HepG2 (cell line): ENCODE measurements at regions not wholly inside any gene's neighbourhood (a gene's known extent, or its start where the extent isn't known, plus 50 kb on each side); places are given as distances from the start of the nearest gene placed in this dataset.
A peak's percentile ranks its signal among the peaks of the same experiment; 100 is the strongest.

Experiments
- ATAC-seq: fragments of 200-7000 bp; cut with Tn5 transposase; 3 replicates; pipeline ENCODE4 v1.9.1; 2020; ENCODE audit warnings: mild to moderate bottlenecking, moderate library complexity
- BruUV-seq: library from RNA; stranded (reverse); fragments of 400-500 nt; replicated peaks from 2 replicates; lab custom pipeline; 2021; lab: Mats Ljungman, UMichigan
- CTCF ChIA-PET: fragments of 300-600 bp; formaldehyde crosslinking; extraction: SDS; loops from one replicate; lab custom pipeline; 2021; ENCODE audit warnings: low total read pairs, inconsistent platforms, low intra/inter-chr PET ratio; lab: Yijun Ruan, JAX
- POLR2A ChIA-PET: fragments of 350-600 bp; sonication (Branson Sonifier 250); formaldehyde crosslinking; loops from one replicate; lab custom pipeline; 2020; ENCODE audit warnings: antibody characterized with exemption, inconsistent platforms; lab: Yijun Ruan, JAX
- DNase-seq: peaks from one replicate; pipeline ENCODE4 v3.0.0-alpha.2; 2015; ENCODE audit warnings: low spot score
- FAIRE-seq: peaks from 3 replicates; lab custom pipeline; 2011; peaks lifted over from hg19 to GRCh38; lab: Jason Lieb, UNC
- H2AFZ ChIP-seq: one replicate; pipeline ENCODE4 v1.6.1; 2011; ENCODE audit warnings: low read length, inconsistent platforms
- H3K27ac ChIP-seq: fragments of 300-600 bp; 3 replicates; pipeline ENCODE4 v1.8.0; 2011; ENCODE audit warnings: mixed run types, mild to moderate bottlenecking, mixed read lengths, low read length, inconsistent platforms; ENCODE audit not compliant: insufficient read depth; ENCODE audit errors: extremely low read length
- H3K27me3 ChIP-seq, 2 experiments: fragments of 200-600 bp in 1 of 2; 2 replicates in 1 of 2; 3 replicates in 1 of 2; pipeline versions ENCODE4 v1.6.0 to v1.8.0; 2011; ENCODE audit warnings: low read length in 2 of 2, mild to moderate bottlenecking in 2 of 2, moderate library complexity in 2 of 2, inconsistent platforms in 1 of 2; ENCODE audit not compliant: insufficient read depth in 2 of 2, control insufficient read depth in 1 of 2
- H3K36me3 ChIP-seq, 2 experiments: fragments of 200-600 bp in 1 of 2; replicated peaks in 1 of 2; 2 replicates in 1 of 2; 3 replicates in 1 of 2; pipeline versions ENCODE4 v1.5.1 to v1.8.0; 2011; ENCODE audit warnings: low read length in 2 of 2, inconsistent platforms in 1 of 2; ENCODE audit not compliant: insufficient read depth in 2 of 2, control insufficient read depth in 1 of 2
- H3K4me1 ChIP-seq: 2 replicates; pipeline ENCODE4 v1.5.1; 2012; ENCODE audit warnings: low read length, inconsistent platforms; ENCODE audit not compliant: insufficient read depth
- H3K4me2 ChIP-seq: 2 replicates; pipeline ENCODE4 v1.6.0; 2011; ENCODE audit warnings: low read depth, low read length, inconsistent platforms
- H3K4me3 ChIP-seq, 3 experiments: fragments of 200-600 bp in 1 of 3; sonication (generic), shearing (Covaris generic) in 1 of 3; replicated peaks in 1 of 3; 2 replicates each; pipeline ENCODE4 v1.5.1; 2011 to 2016; ENCODE audit warnings: low read length in 3 of 3, inconsistent platforms in 2 of 3, low read depth in 2 of 3, mild to moderate bottlenecking in 2 of 3, control low read depth in 1 of 3, mixed read lengths in 1 of 3; ENCODE audit not compliant: insufficient read depth in 1 of 3
- H3K79me2 ChIP-seq: one replicate; pipeline ENCODE4 v1.6.1; 2011; ENCODE audit warnings: low read length, inconsistent platforms; ENCODE audit not compliant: insufficient read depth
- H3K9ac ChIP-seq: 2 replicates; pipeline ENCODE4 v1.6.0; 2011; ENCODE audit warnings: mild to moderate bottlenecking, low read depth, low read length, inconsistent platforms; ENCODE audit not compliant: insufficient read depth
- H3K9me3 ChIP-seq: 2 replicates; pipeline ENCODE4 v1.5.1; 2012; ENCODE audit warnings: mild to moderate bottlenecking, low read length
- H4K20me1 ChIP-seq: 2 replicates; pipeline ENCODE4 v1.6.0; 2011; ENCODE audit warnings: inconsistent platforms, mild to moderate bottlenecking, low read length, moderate library complexity; ENCODE audit not compliant: insufficient read depth
- ARHGAP35 ChIP-seq: sonication (generic); formaldehyde crosslinking; IDR thresholded peaks from 2 replicates; pipeline ENCODE4 v1.9.0; 2022; ENCODE audit warnings: mild to moderate bottlenecking, inconsistent platforms, moderate library complexity, missing genetic modification reagents, borderline replicate concordance
- CBX2 ChIP-seq, 2 experiments: fragments of 200-600 bp in 1 of 2; sonication (generic); formaldehyde crosslinking in 1 of 2; IDR thresholded peaks; 2 replicates each; pipeline versions ENCODE4 v1.7.0 to v1.8.1; 2018 to 2022; ENCODE audit warnings: low read depth in 2 of 2, low read length in 1 of 2, mild to moderate bottlenecking in 1 of 2, missing genetic modification reagents in 1 of 2
- HIVEP1 ChIP-seq: sonication (generic); formaldehyde crosslinking; IDR thresholded peaks from 2 replicates; pipeline ENCODE4 v1.4.0; 2020; ENCODE audit warnings: mild to moderate bottlenecking, missing genetic modification reagents
- MAFG ChIP-seq: sonication (generic); formaldehyde crosslinking; IDR thresholded peaks from 2 replicates; pipeline ENCODE4 v1.5.1; 2020; ENCODE audit warnings: mild to moderate bottlenecking, missing genetic modification reagents
- ZFP41 ChIP-seq: sonication (generic); formaldehyde crosslinking; IDR thresholded peaks from 2 replicates; pipeline ENCODE4 v1.4.0; 2020; ENCODE audit warnings: mild to moderate bottlenecking, missing genetic modification reagents, borderline replicate concordance
- ZNF12 ChIP-seq: sonication (generic); formaldehyde crosslinking; IDR thresholded peaks from 2 replicates; pipeline ENCODE4 v1.5.0; 2020; ENCODE audit warnings: missing genetic modification reagents
- ZNF143 ChIP-seq: sonication (generic); formaldehyde crosslinking; IDR thresholded peaks from 2 replicates; pipeline ENCODE4 v1.4.0; 2020; ENCODE audit warnings: missing genetic modification reagents
- ZNF225 ChIP-seq: sonication (generic); formaldehyde crosslinking; IDR thresholded peaks from 2 replicates; pipeline ENCODE4 v1.4.0; 2020; ENCODE audit warnings: mild to moderate bottlenecking, missing genetic modification reagents
- ZNF598 ChIP-seq: sonication (generic); formaldehyde crosslinking; IDR thresholded peaks from 2 replicates; pipeline ENCODE4 v1.5.1; 2020; ENCODE audit warnings: mild to moderate bottlenecking, missing genetic modification reagents, borderline replicate concordance
- WGBS: methylation state at CpG from one replicate; pipeline ENCODE4 v1.1.6; 2017; ENCODE audit warnings: low lambda C conversion rate; 5-methylcytosine and 5-hydroxymethylcytosine counted together
- in situ Hi-C: cut with HindIII; loops from 2 replicates; pipeline ENCODE4 v1.10.0; 2017; ENCODE audit warnings: low pct_unique_long_range_greater_than_20kb; ENCODE audit not compliant: extremely low pct_ligation_motif_present
- intact Hi-C: fragments of 100-400 bp; cut with micrococcal nuclease; formaldehyde crosslinking; loops from one replicate; pipeline ENCODE4 v1.10.0; 2022; ENCODE audit not compliant: unreplicated experiment
- TF ChIP-seq, protein P1 (sequence below): sonication (generic); formaldehyde crosslinking; IDR thresholded peaks from 2 replicates; pipeline ENCODE4 v1.4.0; 2020; ENCODE audit warnings: missing genetic modification reagents, low read depth, mild to moderate bottlenecking, borderline replicate concordance
- TF ChIP-seq, protein P2 (sequence below): sonication (generic); formaldehyde crosslinking; conservative IDR thresholded peaks from 2 replicates; pipeline ENCODE4 v1.4.0; 2020; ENCODE audit warnings: missing genetic modification reagents
- TF ChIP-seq, protein P3 (sequence below): sonication (generic); formaldehyde crosslinking; IDR thresholded peaks from 2 replicates; pipeline ENCODE4 v1.4.0; 2020; ENCODE audit warnings: missing genetic modification reagents

DNA sequence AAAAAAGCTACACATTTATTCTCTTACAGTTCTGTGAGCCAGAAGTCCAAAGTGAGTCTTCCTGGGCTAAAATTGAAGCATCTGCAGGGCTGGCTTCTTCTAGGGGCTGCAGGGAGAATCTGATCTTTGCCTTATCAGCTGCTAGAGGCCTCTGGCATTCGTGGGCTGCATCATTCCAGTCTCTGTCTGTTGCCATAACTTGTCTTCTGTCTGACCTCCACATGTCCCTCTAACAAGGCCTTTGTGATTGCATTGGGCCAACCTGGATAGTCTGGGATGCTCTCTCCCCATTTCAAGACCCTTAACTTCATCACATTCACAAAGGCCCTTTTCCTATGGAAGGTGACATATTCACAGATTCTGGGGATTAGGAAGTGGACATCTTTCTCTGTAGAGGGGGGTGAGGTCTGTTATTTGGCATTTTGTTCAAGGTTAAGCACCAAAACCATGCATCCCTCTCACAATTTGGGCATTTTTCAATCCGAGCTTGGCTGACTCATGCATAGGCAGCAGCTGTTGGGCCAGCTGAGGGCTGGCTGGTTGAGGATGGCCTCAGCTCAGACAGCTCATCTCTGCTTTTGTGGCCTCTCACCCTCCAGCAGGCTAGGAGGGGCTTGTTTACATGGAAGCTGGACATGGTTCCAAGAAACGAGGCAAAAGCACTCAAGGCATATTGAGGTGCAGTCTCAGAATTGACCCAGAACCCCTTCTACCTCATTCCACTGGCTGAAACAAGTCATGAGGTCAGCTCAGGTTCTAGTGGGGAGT lies 116.1 kb upstream of the NXT1 start:
- Histone ChIP-seq H4K20me1 (no peaks in the 10 kb centered on the region), H3K27ac (no peak overlapping the region), H3K4me2 (no peak overlapping the region), H3K36me3 (no peaks in the 10 kb centered on the region), H3K9ac (no peak overlapping the region), H3K9me3 (peaks cover 19% of the 10 kb centered on the region), H3K79me2 (no peaks in the 10 kb centered on the region), H3K4me1 (peaks cover 23% of the 10 kb centered on the region), H3K4me3 (no peak overlapping the region), H3K27me3 (no peaks in the 10 kb centered on the region; a peak in 1 of 5 replicates), H2AFZ (no peak overlapping the region)
- ChIA-PET POLR2A (no interaction called here), CTCF (interaction anchor here (1.4 kb wide), 2 partner anchors 383 to 543 kb away, joined by 3 to 8 read pairs; no protein-coding TSS in a partner anchor)
- no TSS peak for BruUV-seq
- ATAC-seq (no peak), FAIRE-seq (no peak), DNase-seq (no peak)
- in situ Hi-C loops = no loop called here
- intact Hi-C loops = no loop called here
- TF ChIP-seq, protein P1, sequence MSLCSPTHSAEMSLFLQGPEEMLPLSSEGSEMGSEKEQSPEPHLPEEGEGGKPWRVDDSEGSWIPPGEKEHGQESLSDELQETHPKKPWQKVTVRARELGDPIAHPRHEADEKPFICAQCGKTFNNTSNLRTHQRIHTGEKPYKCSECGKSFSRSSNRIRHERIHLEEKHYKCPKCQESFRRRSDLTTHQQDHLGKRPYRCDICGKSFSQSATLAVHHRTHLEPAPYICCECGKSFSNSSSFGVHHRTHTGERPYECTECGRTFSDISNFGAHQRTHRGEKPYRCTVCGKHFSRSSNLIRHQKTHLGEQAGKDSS = no peak
- TF ChIP-seq ARHGAP35 (no peak), ZNF225 (CRISPR knock-in tag) (no peak), ZNF598 (CRISPR knock-in tag) (no peak), CBX2 (IDR thresholded peaks at IDR 0.05; ENCODE audit: low read depth, low read length) (no peak), CBX2 (CRISPR knock-in tag; IDR thresholded peaks at IDR 0.05; ENCODE audit: low read depth) (no peak)
- WGBS = 6% methylated on average over 3 of the region's 3 CpGs

DNA sequence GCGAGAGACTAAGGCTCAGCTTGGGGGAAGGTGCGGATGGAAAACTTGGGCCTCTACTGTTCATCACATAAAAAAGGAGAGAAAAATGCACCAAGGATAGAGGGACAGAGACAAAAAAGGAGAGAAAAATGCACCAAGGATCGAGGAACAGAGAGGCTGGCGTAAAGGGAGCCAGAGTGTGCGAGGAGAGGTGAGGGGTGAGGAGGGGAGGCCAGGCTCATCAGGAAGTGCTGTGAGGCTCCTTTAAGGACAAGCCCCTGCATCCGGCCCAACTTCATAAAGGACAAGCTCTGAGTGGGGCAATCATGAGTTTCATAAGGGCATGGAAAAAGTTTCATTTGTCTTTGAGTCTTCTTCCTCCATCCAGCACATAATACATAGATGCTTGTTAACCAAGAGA lies 117.2 kb upstream of the NXT1 start:
- H3K4me3 ChIP-seq = peak overlapping the region in 1 of 3 experiments; percentile 5; a peak in 1 of 6 replicates
- H2AFZ ChIP-seq = no peak overlapping the region
- TSS peak; percentile 54 for BruUV-seq
- ChIA-PET POLR2A (interaction anchor here (1.0 kb wide), 2 partner anchors 36 to 117 kb away, joined by 3 read pairs; no protein-coding TSS in a partner anchor), CTCF (no interaction called here)
- peaks cover 19% of the 10 kb centered on the region for H3K9me3 ChIP-seq
- H3K79me2 ChIP-seq = no peaks in the 10 kb centered on the region
- WGBS = 51% methylated on average over 6 of the region's 6 CpGs
- H3K9ac ChIP-seq = no peak overlapping the region
- DNase-seq = no peak
- H3K27ac ChIP-seq = no peak overlapping the region
- peak overlapping the region; percentile 29 for H3K4me2 ChIP-seq
- H4K20me1 ChIP-seq = no peaks in the 10 kb centered on the region
- H3K36me3 ChIP-seq = no peaks in the 10 kb centered on the region
- FAIRE-seq = no peak
- intact Hi-C loops = no loop called here
- no peak for ATAC-seq
- no peaks in the 10 kb centered on the region; a peak in 1 of 5 replicates for H3K27me3 ChIP-seq
- in situ Hi-C loops = no loop called here
- H3K4me1 ChIP-seq = peaks cover 23% of the 10 kb centered on the region
- TF ChIP-seq ZFP41 (CRISPR knock-in tag) (no peak), MAFG (CRISPR knock-in tag) (no peak), ZNF12 (no peak), HIVEP1 (CRISPR knock-in tag) (no peak), ZNF143 (CRISPR knock-in tag) (no peak)
- TF ChIP-seq, protein P2, sequence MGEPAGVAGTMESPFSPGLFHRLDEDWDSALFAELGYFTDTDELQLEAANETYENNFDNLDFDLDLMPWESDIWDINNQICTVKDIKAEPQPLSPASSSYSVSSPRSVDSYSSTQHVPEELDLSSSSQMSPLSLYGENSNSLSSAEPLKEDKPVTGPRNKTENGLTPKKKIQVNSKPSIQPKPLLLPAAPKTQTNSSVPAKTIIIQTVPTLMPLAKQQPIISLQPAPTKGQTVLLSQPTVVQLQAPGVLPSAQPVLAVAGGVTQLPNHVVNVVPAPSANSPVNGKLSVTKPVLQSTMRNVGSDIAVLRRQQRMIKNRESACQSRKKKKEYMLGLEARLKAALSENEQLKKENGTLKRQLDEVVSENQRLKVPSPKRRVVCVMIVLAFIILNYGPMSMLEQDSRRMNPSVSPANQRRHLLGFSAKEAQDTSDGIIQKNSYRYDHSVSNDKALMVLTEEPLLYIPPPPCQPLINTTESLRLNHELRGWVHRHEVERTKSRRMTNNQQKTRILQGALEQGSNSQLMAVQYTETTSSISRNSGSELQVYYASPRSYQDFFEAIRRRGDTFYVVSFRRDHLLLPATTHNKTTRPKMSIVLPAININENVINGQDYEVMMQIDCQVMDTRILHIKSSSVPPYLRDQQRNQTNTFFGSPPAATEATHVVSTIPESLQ (CRISPR knock-in tag) = no peak
- TF ChIP-seq, protein P3, sequence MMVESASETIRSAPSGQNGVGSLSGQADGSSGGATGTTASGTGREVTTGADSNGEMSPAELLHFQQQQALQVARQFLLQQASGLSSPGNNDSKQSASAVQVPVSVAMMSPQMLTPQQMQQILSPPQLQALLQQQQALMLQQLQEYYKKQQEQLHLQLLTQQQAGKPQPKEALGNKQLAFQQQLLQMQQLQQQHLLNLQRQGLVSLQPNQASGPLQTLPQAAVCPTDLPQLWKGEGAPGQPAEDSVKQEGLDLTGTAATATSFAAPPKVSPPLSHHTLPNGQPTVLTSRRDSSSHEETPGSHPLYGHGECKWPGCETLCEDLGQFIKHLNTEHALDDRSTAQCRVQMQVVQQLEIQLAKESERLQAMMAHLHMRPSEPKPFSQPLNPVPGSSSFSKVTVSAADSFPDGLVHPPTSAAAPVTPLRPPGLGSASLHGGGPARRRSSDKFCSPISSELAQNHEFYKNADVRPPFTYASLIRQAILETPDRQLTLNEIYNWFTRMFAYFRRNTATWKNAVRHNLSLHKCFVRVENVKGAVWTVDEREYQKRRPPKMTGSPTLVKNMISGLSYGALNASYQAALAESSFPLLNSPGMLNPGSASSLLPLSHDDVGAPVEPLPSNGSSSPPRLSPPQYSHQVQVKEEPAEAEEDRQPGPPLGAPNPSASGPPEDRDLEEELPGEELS = no peak
